Parathyroid adenoma (tissue), 2 donors: ENCODE measurements at regions not wholly inside any gene's neighbourhood (a gene's known extent, or its start where the extent isn't known, plus 50 kb on each side); places are given as distances from the start of the nearest gene placed in this dataset.

Experiments
- H2AFZ ChIP-seq: fragments of 300-600 bp; sonication (generic); one replicate; pipeline ENCODE4 v1.7.0; 2017; ENCODE audit warnings: antibody characterized with exemption, mild to moderate bottlenecking
- H3K27ac ChIP-seq: fragments of 300-600 bp; sonication (generic); one replicate; pipeline ENCODE4 v1.7.0; 2017
- H3K27me3 ChIP-seq: fragments of 300-600 bp; sonication (generic); one replicate; pipeline ENCODE4 v1.7.0; 2017; ENCODE audit warnings: low read length; ENCODE audit not compliant: control insufficient read depth, insufficient read depth
- H3K36me3 ChIP-seq: fragments of 300-600 bp; sonication (generic); one replicate; pipeline ENCODE4 v1.7.0; 2017; ENCODE audit warnings: low read length; ENCODE audit not compliant: control insufficient read depth, insufficient read depth
- H3K4me1 ChIP-seq: fragments of 300-600 bp; sonication (generic); one replicate; pipeline ENCODE4 v1.7.0; 2017; ENCODE audit warnings: control low read depth
- H3K4me2 ChIP-seq: fragments of 300-600 bp; sonication (generic); one replicate; pipeline ENCODE4 v1.7.0; 2017; ENCODE audit warnings: low read length
- H3K4me3 ChIP-seq: fragments of 300-600 bp; sonication (generic); one replicate; pipeline ENCODE4 v1.7.0; 2017; ENCODE audit warnings: low read depth, low read length
- H3K79me2 ChIP-seq: fragments of 300-600 bp; sonication (generic); one replicate; pipeline ENCODE4 v1.7.0; 2017; ENCODE audit warnings: control low read depth
- H3K9ac ChIP-seq: fragments of 300-600 bp; sonication (generic); one replicate; pipeline ENCODE4 v1.7.0; 2017; ENCODE audit warnings: mild to moderate bottlenecking
- H3K9me3 ChIP-seq: fragments of 300-600 bp; sonication (generic); one replicate; pipeline ENCODE4 v1.7.0; 2017; ENCODE audit warnings: low read length; ENCODE audit not compliant: control insufficient read depth
- TF ChIP-seq, protein P1 (sequence below): fragments of 300-600 bp; sonication (generic); IDR thresholded peaks from one replicate; pipeline ENCODE4 v1.7.0; 2017; ENCODE audit warnings: antibody characterized with exemption, mild to moderate bottlenecking
- donor health status: primary hyperparathyroidism.

DNA sequence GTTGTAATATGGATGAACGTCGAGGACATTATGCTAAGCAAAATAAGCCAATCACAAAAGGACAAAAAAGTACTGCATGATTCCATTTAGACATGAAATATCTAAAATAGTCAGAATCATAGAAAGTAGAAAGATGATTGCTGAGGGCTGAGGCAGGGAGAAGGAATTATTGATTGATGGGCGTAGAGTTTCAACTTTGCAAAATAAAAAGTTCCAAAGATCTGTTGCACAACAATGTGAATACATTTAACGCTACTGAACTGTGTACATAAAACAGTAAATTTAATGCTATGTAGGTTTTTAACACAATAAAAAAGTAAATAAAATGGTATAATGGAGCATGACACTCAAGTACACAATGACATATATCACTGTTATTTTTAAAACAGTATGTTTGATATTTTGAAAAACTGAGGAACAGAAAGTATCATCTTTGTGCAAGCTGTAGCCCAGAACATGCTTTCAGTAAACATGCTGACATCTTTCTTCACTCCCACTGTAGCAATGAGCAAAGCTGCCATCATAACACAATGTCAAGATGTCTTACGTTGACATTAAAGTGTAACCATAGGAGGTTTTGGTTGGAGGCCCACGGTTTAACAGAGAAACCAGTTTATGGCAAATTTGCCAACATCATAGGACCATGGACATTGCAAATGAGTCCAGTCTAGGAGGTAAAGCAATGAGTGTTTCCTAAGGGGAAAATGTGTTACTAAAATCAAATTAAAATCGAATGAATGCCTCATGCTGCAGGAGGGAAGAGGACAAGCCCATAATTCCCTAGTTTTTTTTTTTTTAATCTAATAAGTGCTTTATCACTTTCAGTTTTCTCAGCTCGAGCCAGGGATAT is 125.8 kb upstream of the SGCD start:
- no peaks in the 10 kb centered on the region for H3K27me3 ChIP-seq
- H3K27ac ChIP-seq, result no peak overlapping the region

DNA sequence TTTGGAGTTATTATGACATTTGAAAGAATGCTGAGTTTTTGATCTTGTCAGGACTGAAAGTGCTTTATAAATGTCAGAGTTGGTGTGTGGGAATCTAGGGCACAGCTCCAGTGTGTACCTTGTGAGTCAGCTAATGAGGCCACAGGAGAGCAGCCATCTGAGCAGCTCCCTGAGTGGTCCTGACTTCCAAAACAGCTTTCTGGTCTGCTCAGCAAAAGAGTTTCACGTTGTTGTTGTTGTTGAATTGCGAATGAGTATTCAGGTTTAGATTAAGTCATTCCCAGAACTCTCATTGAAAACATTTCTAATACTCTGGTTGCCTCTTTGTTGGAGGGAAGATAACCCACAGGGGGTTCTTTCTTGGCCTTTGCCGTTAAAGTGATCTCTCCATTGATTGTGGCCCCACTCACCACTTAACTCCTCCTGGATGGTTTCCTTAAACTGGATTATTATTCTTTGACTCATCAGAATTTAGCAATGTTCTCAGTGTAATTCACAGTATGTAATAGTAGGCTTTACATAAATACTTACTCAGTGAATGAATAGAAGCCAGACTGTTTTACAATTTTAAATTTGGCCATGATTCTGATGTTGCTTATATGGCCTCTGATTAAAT is 125.1 kb upstream of the SGCD start:
- TF ChIP-seq, protein P1, sequence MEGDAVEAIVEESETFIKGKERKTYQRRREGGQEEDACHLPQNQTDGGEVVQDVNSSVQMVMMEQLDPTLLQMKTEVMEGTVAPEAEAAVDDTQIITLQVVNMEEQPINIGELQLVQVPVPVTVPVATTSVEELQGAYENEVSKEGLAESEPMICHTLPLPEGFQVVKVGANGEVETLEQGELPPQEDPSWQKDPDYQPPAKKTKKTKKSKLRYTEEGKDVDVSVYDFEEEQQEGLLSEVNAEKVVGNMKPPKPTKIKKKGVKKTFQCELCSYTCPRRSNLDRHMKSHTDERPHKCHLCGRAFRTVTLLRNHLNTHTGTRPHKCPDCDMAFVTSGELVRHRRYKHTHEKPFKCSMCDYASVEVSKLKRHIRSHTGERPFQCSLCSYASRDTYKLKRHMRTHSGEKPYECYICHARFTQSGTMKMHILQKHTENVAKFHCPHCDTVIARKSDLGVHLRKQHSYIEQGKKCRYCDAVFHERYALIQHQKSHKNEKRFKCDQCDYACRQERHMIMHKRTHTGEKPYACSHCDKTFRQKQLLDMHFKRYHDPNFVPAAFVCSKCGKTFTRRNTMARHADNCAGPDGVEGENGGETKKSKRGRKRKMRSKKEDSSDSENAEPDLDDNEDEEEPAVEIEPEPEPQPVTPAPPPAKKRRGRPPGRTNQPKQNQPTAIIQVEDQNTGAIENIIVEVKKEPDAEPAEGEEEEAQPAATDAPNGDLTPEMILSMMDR, result no peak
- Histone ChIP-seq H3K27ac (no peak overlapping the region), H3K36me3 (no peaks in the 10 kb centered on the region), H3K4me1 (peaks cover 3% of the 10 kb centered on the region), H3K27me3 (no peaks in the 10 kb centered on the region), H3K9ac (no peak overlapping the region), H3K4me2 (no peak overlapping the region), H3K79me2 (no peaks in the 10 kb centered on the region), H2AFZ (no peak overlapping the region), H3K4me3 (no peak overlapping the region), H3K9me3 (no peaks in the 10 kb centered on the region)

More for the DNA sequence above, 125.8 kb upstream of the SGCD start:
- TF ChIP-seq, protein P1, result no peak
- Histone ChIP-seq H3K4me1 (peaks cover 3% of the 10 kb centered on the region), H3K36me3 (no peaks in the 10 kb centered on the region), H3K79me2 (no peaks in the 10 kb centered on the region), H3K4me2 (no peak overlapping the region), H3K4me3 (no peak overlapping the region), H3K9me3 (no peaks in the 10 kb centered on the region), H3K9ac (no peak overlapping the region), H2AFZ (no peak overlapping the region)

DNA sequence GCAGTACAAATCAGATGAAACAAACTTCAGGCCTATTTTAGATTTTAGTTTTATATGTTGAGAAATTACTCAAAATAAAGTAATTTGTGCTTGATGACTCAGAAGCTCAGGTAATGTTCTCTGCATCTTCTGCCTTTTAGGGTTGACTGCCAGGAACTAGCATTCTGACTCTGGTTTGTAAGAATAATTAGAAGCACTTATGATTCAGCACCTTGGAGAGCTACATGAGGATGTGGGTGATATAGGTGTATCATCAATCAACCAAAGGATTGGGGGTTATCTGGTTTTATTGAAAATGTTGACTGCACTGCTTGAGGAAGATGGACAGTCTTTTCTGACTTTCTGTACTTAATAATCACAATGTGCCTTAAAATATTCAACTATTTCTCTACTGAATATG is 118.7 kb upstream of the SGCD start:
- Histone ChIP-seq H3K4me3 (no peak overlapping the region), H3K27ac (no peak overlapping the region), H3K27me3 (no peaks in the 10 kb centered on the region), H2AFZ (no peak overlapping the region), H3K9ac (no peak overlapping the region), H3K79me2 (no peaks in the 10 kb centered on the region), H3K36me3 (no peaks in the 10 kb centered on the region), H3K4me1 (no peaks in the 10 kb centered on the region), H3K4me2 (no peak overlapping the region), H3K9me3 (no peaks in the 10 kb centered on the region)
- TF ChIP-seq, protein P1, result no peak

DNA sequence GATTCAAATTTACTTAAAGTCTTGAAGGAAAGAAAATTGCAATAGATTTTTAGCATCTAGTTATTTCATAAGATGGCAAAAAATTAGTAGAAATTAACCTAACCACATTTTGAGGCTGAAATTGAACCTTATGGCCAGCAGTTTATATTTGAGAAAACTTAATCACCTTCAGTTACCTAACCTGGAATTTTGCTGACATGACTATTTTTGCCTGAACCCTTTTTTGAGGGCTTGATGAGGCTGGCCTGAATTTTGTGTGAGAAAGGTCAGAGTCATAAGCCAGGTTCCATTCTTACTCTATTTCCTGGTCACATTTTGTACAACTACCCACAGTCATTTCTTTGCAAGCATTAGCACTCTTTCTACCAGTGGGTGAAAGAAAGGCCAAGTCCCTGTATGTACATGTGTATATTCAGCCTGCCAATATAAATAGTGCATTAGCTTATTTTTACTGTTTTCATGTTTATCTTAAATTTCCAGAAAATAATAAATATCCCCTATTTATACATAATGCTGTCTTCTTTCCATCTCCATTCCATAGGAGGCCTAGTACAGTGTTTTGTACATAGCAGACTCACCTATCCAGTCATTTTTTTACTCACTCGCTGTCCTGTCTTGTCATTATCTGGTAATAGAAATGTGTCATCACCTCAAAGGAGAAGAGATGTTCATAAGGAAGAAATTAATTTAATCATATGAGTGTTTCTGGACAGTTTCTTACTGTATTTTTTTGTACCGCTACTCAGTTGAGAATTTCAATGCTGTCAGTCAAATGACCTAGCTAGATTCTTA is 108.4 kb upstream of the SGCD start:
- no peak overlapping the region for H3K4me3 ChIP-seq
- H3K9me3 ChIP-seq, result no peaks in the 10 kb centered on the region
- no peak overlapping the region for H3K4me2 ChIP-seq
- no peak overlapping the region for H2AFZ ChIP-seq
- no peaks in the 10 kb centered on the region for H3K27me3 ChIP-seq
- no peak overlapping the region for H3K9ac ChIP-seq
- H3K79me2 ChIP-seq, result no peaks in the 10 kb centered on the region
- TF ChIP-seq, protein P1, result no peak
- H3K27ac ChIP-seq, result no peak overlapping the region
- no peaks in the 10 kb centered on the region for H3K36me3 ChIP-seq
- no peaks in the 10 kb centered on the region for H3K4me1 ChIP-seq
